ENCODE measurements at regions not wholly inside any gene's neighbourhood (a gene's known extent, or its start where the extent isn't known, plus 50 kb on each side); places are given as distances from the start of the nearest gene placed in this dataset.

GRCh38 chr11:131228378-131228777 lies 142.0 kb upstream of the NTM start:
- no peaks in the 10 kb centered on the region for H3K27me3 ChIP-seq
- H3K36me3 ChIP-seq = no peaks in the 10 kb centered on the region
- H3K27ac ChIP-seq = no peak overlapping the region
- H3K4me3 ChIP-seq (replicated peaks in 1 of 3) = no peak overlapping the region
- H3K9me3 ChIP-seq = no peaks in the 10 kb centered on the region
- TF ChIP-seq CTCF (IDR thresholded peaks at IDR 0.05) (no peak), POLR2A (IDR thresholded peaks at IDR 0.05) (no peak)
- H3K4me1 ChIP-seq = no peaks in the 10 kb centered on the region
- WGBS, 2 donors = 28 to 34% methylated on average over 2 of the region's 2 CpGs
- intact Hi-C loops (cut with DNase I) = no loop called here
- DNase-seq = no peak

GRCh38 chr11:131229221-131229620 lies 141.2 kb upstream of the NTM start:
- intact Hi-C loops (cut with DNase I) = no loop called here
- no peak for TF ChIP-seq POLR2A (IDR thresholded peaks at IDR 0.05)
- no peak for TF ChIP-seq CTCF (IDR thresholded peaks at IDR 0.05)
- peak in 1 of 2 donors; percentile 20 for DNase-seq
- Histone ChIP-seq H3K36me3 (no peaks in the 10 kb centered on the region), H3K9me3 (no peaks in the 10 kb centered on the region), H3K27me3 (no peaks in the 10 kb centered on the region), H3K27ac (no peak overlapping the region), H3K4me1 (no peaks in the 10 kb centered on the region), H3K4me3 (replicated peaks in 1 of 3) (no peak overlapping the region)
- 45 to 50% methylated on average over 2 of the region's 2 CpGs for WGBS, 2 donors

GRCh38 chr11:131231317-131231940 lies 139.0 kb upstream of the NTM start:
- H3K36me3 ChIP-seq = no peaks in the 10 kb centered on the region
- TF ChIP-seq CTCF (IDR thresholded peaks at IDR 0.05) = no peak
- TF ChIP-seq POLR2A (IDR thresholded peaks at IDR 0.05) = no peak
- no peaks in the 10 kb centered on the region for H3K27me3 ChIP-seq
- no peak overlapping the region for H3K27ac ChIP-seq
- intact Hi-C loops (cut with DNase I) = no loop called here
- DNase-seq = no peak
- 78 to 81% methylated on average over 6 of the region's 6 CpGs for WGBS, 2 donors
- no peaks in the 10 kb centered on the region for H3K4me1 ChIP-seq
- H3K4me3 ChIP-seq (replicated peaks in 1 of 3) = no peak overlapping the region
- no peaks in the 10 kb centered on the region for H3K9me3 ChIP-seq

- TF ChIP-seq CTCF (IDR thresholded peaks at IDR 0.05) (no peak), POLR2A (IDR thresholded peaks at IDR 0.05) (no peak)
Measured at GRCh38 chr11:131232261-131232660, 138.2 kb upstream of the NTM start.

GRCh38 chr11:131234221-131234620 lies 136.2 kb upstream of the NTM start:
- TF ChIP-seq CTCF (IDR thresholded peaks at IDR 0.05) = no peak
- TF ChIP-seq POLR2A (IDR thresholded peaks at IDR 0.05) = no peak
- DNase-seq = no peak
- 83 to 89% methylated on average over 15 of the region's 15 CpGs for WGBS, 2 donors
- Histone ChIP-seq H3K27me3 (no peaks in the 10 kb centered on the region), H3K9me3 (no peaks in the 10 kb centered on the region), H3K4me3 (replicated peaks in 1 of 3) (no peak overlapping the region), H3K27ac (no peak overlapping the region), H3K4me1 (no peaks in the 10 kb centered on the region), H3K36me3 (no peaks in the 10 kb centered on the region)
- intact Hi-C loops (cut with DNase I) = no loop called here

More at GRCh38 chr11:131232261-131232660, 138.2 kb upstream of the NTM start:
- Histone ChIP-seq H3K4me1 (no peaks in the 10 kb centered on the region), H3K9me3 (no peaks in the 10 kb centered on the region), H3K27me3 (no peaks in the 10 kb centered on the region), H3K27ac (no peak overlapping the region), H3K36me3 (no peaks in the 10 kb centered on the region), H3K4me3 (replicated peaks in 1 of 3) (no peak overlapping the region)
- WGBS, 2 donors = 70 to 84% methylated on average over 4 of the region's 4 CpGs
- DNase-seq = no peak
- intact Hi-C loops (cut with DNase I) = no loop called here

Data from thyroid gland (tissue), 4 donors.